ENCODE measurements at regions not wholly inside any gene's neighbourhood (a gene's known extent, or its start where the extent isn't known, plus 50 kb on each side); places are given as distances from the start of the nearest gene placed in this dataset.
"Not testable (repeated sequence)": the region's sequence is repeated elsewhere in the genome, so short reads cannot be mapped to it uniquely, and the experiment has no call there.

GRCh38 chr3:55146216-55146615 is 218.4 kb upstream of the LRTM1 start:
- TF ChIP-seq POLR2A (IDR thresholded peaks at IDR 0.05), result no peak
- TF ChIP-seq CTCF (IDR thresholded peaks at IDR 0.05), result no peak
- Histone ChIP-seq H3K27ac (no peak overlapping the region), H3K36me3 (no peaks in the 10 kb centered on the region), H3K4me3 (no peak overlapping the region), H3K9me3 (no peaks in the 10 kb centered on the region), H3K27me3 (no peaks in the 10 kb centered on the region), H3K4me1 (no peaks in the 10 kb centered on the region)
- intact Hi-C loops (cut with DNase I), result no loop called here
- DNase-seq, result no peak
- 68 to 70% methylated on average over 4 of the region's 4 CpGs for WGBS, 2 donors

- Histone ChIP-seq H3K4me1 (no peaks in the 10 kb centered on the region), H3K36me3 (no peaks in the 10 kb centered on the region), H3K27ac (no peak overlapping the region), H3K9me3 (no peaks in the 10 kb centered on the region), H3K4me3 (no peak overlapping the region), H3K27me3 (no peaks in the 10 kb centered on the region)
- TF ChIP-seq CTCF (IDR thresholded peaks at IDR 0.05), result no peak
- no peak for TF ChIP-seq POLR2A (IDR thresholded peaks at IDR 0.05)
- no peak for DNase-seq
- WGBS, 2 donors, result 65 to 71% methylated on average over 7 of the region's 7 CpGs
- intact Hi-C loops (cut with DNase I), result no loop called here
Observed at GRCh38 chr3:55144015-55144673, 216.3 kb upstream of the LRTM1 start.

- no peaks in the 10 kb centered on the region for H3K4me1 ChIP-seq
- H3K9me3 ChIP-seq, result no peaks in the 10 kb centered on the region
- H3K4me3 ChIP-seq, result no peak overlapping the region
- no peak overlapping the region for H3K27ac ChIP-seq
- 48 to 53% methylated on average over 2 of the region's 2 CpGs for WGBS, 2 donors
- no peak for DNase-seq
- TF ChIP-seq CTCF (IDR thresholded peaks at IDR 0.05) (no peak), POLR2A (IDR thresholded peaks at IDR 0.05) (no peak)
- H3K27me3 ChIP-seq, result no peaks in the 10 kb centered on the region
- intact Hi-C loops (cut with DNase I), result no loop called here
- no peaks in the 10 kb centered on the region for H3K36me3 ChIP-seq
Observed at GRCh38 chr3:55143336-55143735, 215.5 kb upstream of the LRTM1 start.

- DNase-seq; intact Hi-C loops (cut with DNase I): not testable (repeated sequence)
- WGBS, 2 donors, result 94 to 95% methylated on average over 21 to 25 of the region's 25 CpGs
Observed at GRCh38 chr3:55136291-55136690, 208.4 kb upstream of the LRTM1 start.

GRCh38 chr3:55128225-55128823 is 200.5 kb upstream of the LRTM1 start:
- TF ChIP-seq CTCF (IDR thresholded peaks at IDR 0.05) (no peak), POLR2A (IDR thresholded peaks at IDR 0.05) (no peak)
- DNase-seq, result no peak
- Histone ChIP-seq H3K4me3 (no peak overlapping the region), H3K9me3 (no peaks in the 10 kb centered on the region), H3K36me3 (no peaks in the 10 kb centered on the region), H3K4me1 (no peaks in the 10 kb centered on the region), H3K27me3 (peaks cover 0 to 19% (median 0%) of the 10 kb centered on the region in 4 donors), H3K27ac (no peak overlapping the region)
- 34 to 37% methylated on average over 8 of the region's 8 CpGs for WGBS, 2 donors
- intact Hi-C loops (cut with DNase I), result no loop called here

More at GRCh38 chr3:55136291-55136690, 208.4 kb upstream of the LRTM1 start:
- not testable (repeated sequence) for H3K9me3 ChIP-seq, H3K4me3 ChIP-seq, H3K27ac ChIP-seq, H3K36me3 ChIP-seq, H3K27me3 ChIP-seq, H3K4me1 ChIP-seq
